Testis (tissue), 2 donors: ENCODE measurements at regions not wholly inside any gene's neighbourhood (a gene's known extent, or its start where the extent isn't known, plus 50 kb on each side); places are given as distances from the start of the nearest gene placed in this dataset.

Experiments
- DNase-seq: peaks from one replicate; pipeline ENCODE4 v3.0.0-alpha.2; 2019
- H3K27ac ChIP-seq, 2 donors: fragments of 200-600 bp; sonication (generic); one replicate each; pipeline ENCODE4 v1.5.1; 2019
- H3K27me3 ChIP-seq: fragments of 200-600 bp; sonication (generic); one replicate; pipeline ENCODE4 v1.5.1; 2019
- H3K36me3 ChIP-seq: fragments of 200-600 bp; sonication (generic); one replicate; pipeline ENCODE4 v1.5.1; 2017; ENCODE audit warnings: low read depth; ENCODE audit errors: missing control alignments
- H3K4me1 ChIP-seq: fragments of 200-600 bp; sonication (generic); one replicate; pipeline ENCODE4 v1.5.1; 2019
- H3K4me3 ChIP-seq, 2 donors: fragments of 200-600 bp; sonication (generic); one replicate each; pipeline ENCODE4 v1.5.1; 2017 to 2019
- H3K9me3 ChIP-seq: fragments of 200-600 bp; sonication (generic); one replicate; pipeline ENCODE4 v1.5.1; 2017
- POLR2A ChIP-seq: fragments of 450-650 bp; IDR thresholded peaks from one replicate; pipeline ENCODE4 v1.6.1; 2017; ENCODE audit warnings: antibody characterized with exemption, mild to moderate bottlenecking, moderate library complexity
- WGBS, 2 donors: methylation state at CpG; one replicate each; pipeline ENCODE4 v1.1.5; 2018; 5-methylcytosine and 5-hydroxymethylcytosine counted together
- intact Hi-C: fragments of 100-400 bp; cut with DNase I; formaldehyde crosslinking; loops from one replicate; pipeline ENCODE4 v1.15.1; 2023; ENCODE audit warnings: low total_unique reads
- TF ChIP-seq, protein P1 (sequence below), 3 experiments: fragments of 450-650 bp in 2 of 3; fragments of 200-600 bp in 1 of 3; sonication (generic) in 1 of 3; IDR thresholded peaks; one replicate each; pipeline ENCODE4 v1.5.1; 2016 to 2019; ENCODE audit warnings: antibody characterized with exemption in 3 of 3, mild to moderate bottlenecking in 2 of 3, moderate library complexity in 1 of 3

GRCh38 chr1:96519851-96520578 lies 201.6 kb upstream of the PTBP2 start:
- no peaks in the 10 kb centered on the region for H3K36me3 ChIP-seq
- no peaks in the 10 kb centered on the region for H3K9me3 ChIP-seq
- H3K4me3 ChIP-seq, result peak overlapping the region in 1 of 2 donors; percentile 30
- intact Hi-C loops, result no loop called here
- no peaks in the 10 kb centered on the region for H3K4me1 ChIP-seq
- DNase-seq, result no peak
- H3K27ac ChIP-seq, result no peak overlapping the region
- TF ChIP-seq, protein P1, sequence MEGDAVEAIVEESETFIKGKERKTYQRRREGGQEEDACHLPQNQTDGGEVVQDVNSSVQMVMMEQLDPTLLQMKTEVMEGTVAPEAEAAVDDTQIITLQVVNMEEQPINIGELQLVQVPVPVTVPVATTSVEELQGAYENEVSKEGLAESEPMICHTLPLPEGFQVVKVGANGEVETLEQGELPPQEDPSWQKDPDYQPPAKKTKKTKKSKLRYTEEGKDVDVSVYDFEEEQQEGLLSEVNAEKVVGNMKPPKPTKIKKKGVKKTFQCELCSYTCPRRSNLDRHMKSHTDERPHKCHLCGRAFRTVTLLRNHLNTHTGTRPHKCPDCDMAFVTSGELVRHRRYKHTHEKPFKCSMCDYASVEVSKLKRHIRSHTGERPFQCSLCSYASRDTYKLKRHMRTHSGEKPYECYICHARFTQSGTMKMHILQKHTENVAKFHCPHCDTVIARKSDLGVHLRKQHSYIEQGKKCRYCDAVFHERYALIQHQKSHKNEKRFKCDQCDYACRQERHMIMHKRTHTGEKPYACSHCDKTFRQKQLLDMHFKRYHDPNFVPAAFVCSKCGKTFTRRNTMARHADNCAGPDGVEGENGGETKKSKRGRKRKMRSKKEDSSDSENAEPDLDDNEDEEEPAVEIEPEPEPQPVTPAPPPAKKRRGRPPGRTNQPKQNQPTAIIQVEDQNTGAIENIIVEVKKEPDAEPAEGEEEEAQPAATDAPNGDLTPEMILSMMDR (IDR thresholded peaks at IDR 0.05), result no peak
- no peak for TF ChIP-seq POLR2A
- WGBS, 2 donors, result 21 to 24% methylated on average over 9 of the region's 9 CpGs
- H3K27me3 ChIP-seq, result no peaks in the 10 kb centered on the region

DNA sequence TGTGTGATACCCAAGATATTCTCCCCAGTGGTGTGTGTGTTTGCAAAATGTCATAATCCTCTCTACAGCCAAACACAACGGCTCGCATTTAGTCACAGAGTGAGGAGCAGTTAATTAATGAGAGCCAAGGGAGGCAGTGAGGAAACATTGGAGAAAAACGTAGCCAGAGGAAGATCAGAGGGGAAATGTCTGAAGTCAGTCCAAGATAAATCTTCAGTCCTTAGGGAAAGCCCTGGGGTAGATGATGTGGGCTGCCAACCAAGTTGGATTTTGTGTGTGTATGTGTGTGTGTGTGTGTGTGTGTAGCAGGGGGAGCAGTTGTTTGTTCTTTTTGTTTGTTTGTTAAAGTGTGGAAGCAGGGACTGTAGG lies 201.0 kb upstream of the PTBP2 start:
- H3K27ac ChIP-seq, result no peak overlapping the region

DNA sequence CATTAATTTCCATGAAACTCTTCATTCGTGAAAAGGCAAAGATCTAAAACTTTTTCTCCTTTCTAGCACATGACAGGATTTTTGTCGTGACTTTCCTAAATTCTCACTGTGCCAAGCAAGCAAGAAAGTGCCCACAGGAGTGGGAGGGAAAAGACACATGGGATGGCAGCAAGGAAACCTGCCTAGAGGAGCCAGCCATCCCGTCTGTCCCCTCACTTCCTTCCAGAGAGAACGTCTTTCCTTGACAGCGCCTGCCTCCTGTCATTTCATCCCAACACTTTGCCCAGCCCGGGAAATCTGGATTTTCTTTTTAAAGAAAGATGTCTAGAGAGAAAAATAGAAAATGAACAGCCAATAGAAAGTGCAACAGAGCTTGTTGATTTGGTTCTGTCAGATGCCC lies 200.6 kb upstream of the PTBP2 start:
- H3K27me3 ChIP-seq, result no peaks in the 10 kb centered on the region
- no peaks in the 10 kb centered on the region for H3K36me3 ChIP-seq
- DNase-seq, result no peak
- H3K4me1 ChIP-seq, result no peaks in the 10 kb centered on the region
- no peaks in the 10 kb centered on the region for H3K9me3 ChIP-seq
- WGBS, 2 donors, result 50 to 52% methylated on average over 6 of the region's 6 CpGs
- H3K4me3 ChIP-seq, result no peak overlapping the region
- no peak overlapping the region for H3K27ac ChIP-seq
- intact Hi-C loops, result no loop called here
- TF ChIP-seq POLR2A, result no peak
- TF ChIP-seq, protein P1 (IDR thresholded peaks at IDR 0.05), result no peak

More for the DNA sequence above, 201.0 kb upstream of the PTBP2 start:
- Histone ChIP-seq H3K9me3 (no peaks in the 10 kb centered on the region), H3K4me3 (no peak overlapping the region), H3K36me3 (no peaks in the 10 kb centered on the region), H3K4me1 (no peaks in the 10 kb centered on the region), H3K27me3 (no peaks in the 10 kb centered on the region)
- intact Hi-C loops, result no loop called here
- 13 to 19% methylated on average over 3 of the region's 3 CpGs for WGBS, 2 donors
- no peak for TF ChIP-seq POLR2A
- TF ChIP-seq, protein P1 (IDR thresholded peaks at IDR 0.05), result no peak
- DNase-seq, result no peak

DNA sequence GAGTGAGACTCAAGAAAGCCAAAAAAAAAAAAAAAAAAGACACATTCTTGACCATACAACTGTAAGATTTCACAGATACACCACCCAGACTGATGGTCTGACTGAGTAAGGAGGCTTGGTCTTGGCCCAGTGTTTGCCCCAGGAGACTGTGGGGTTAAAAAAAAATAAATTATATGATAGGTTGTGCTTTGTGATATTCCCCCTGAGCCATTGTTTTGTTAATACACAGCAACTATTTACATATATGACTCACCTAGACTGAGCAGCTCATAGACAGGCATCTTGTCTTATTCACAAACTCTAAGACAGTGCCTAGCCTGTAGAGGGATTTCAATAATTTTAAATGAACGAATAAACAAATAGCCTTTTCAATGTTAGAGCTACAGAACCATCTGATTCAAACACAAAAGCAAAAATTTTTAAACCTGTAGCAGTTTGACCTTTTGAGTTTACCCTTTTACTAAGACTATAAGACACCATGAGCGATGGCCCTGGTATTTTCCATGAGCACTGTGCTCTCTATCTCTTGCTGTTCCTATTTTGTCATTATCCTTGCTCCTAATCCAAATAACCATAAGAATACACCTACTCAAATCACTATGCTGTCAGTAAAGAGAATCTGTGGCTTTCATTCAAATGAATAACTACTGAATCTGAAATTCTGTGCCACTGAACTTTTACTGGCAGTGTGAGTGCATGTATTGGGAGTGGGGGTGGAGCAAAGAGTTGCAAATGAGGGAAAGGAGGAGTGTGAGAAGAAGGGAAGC lies 199.4 kb upstream of the PTBP2 start:
- no peaks in the 10 kb centered on the region for H3K27me3 ChIP-seq
- no peak overlapping the region for H3K4me3 ChIP-seq
- no peak overlapping the region for H3K27ac ChIP-seq
- H3K36me3 ChIP-seq, result no peaks in the 10 kb centered on the region
- H3K4me1 ChIP-seq, result no peaks in the 10 kb centered on the region
- no peaks in the 10 kb centered on the region for H3K9me3 ChIP-seq
- DNase-seq, result no peak
- intact Hi-C loops, result no loop called here
- 85 to 95% methylated on average over 2 of the region's 2 CpGs for WGBS, 2 donors
- no peak for TF ChIP-seq POLR2A
- TF ChIP-seq, protein P1 (IDR thresholded peaks at IDR 0.05), result no peak
